KMS-11 (cell line): ENCODE measurements at regions not wholly inside any gene's neighbourhood (a gene's known extent, or its start where the extent isn't known, plus 50 kb on each side); places are given as distances from the start of the nearest gene placed in this dataset.

Experiments
- H2AFZ ChIP-seq: fragments of 200-600 bp; sonication (generic); 2 replicates; pipeline ENCODE4 v1.6.1; 2016; ENCODE audit warnings: antibody characterized with exemption, mixed run types, low read depth
- H3K27ac ChIP-seq: fragments of 200-600 bp; sonication (generic); 2 replicates; pipeline ENCODE4 v1.6.1; 2016; ENCODE audit warnings: mild to moderate bottlenecking, mixed run types
- H3K27me3 ChIP-seq: fragments of 200-600 bp; sonication (generic); 2 replicates; pipeline ENCODE4 v1.6.1; 2017; ENCODE audit warnings: mild to moderate bottlenecking, low read depth, mixed run types, moderate library complexity; ENCODE audit not compliant: insufficient read depth
- H3K36me3 ChIP-seq: fragments of 200-600 bp; sonication (generic); 2 replicates; pipeline ENCODE4 v1.6.1; 2017; ENCODE audit warnings: mild to moderate bottlenecking, mixed run types; ENCODE audit not compliant: insufficient read depth
- H3K4me1 ChIP-seq: fragments of 200-600 bp; sonication (generic); 2 replicates; pipeline ENCODE4 v1.6.1; 2016; ENCODE audit warnings: mild to moderate bottlenecking, low read depth, mixed run types; ENCODE audit not compliant: poor library complexity, severe bottlenecking
- H3K4me2 ChIP-seq: fragments of 200-600 bp; sonication (generic); 2 replicates; pipeline ENCODE4 v1.7.0; 2016; ENCODE audit warnings: mild to moderate bottlenecking, mixed run types
- H3K4me3 ChIP-seq: fragments of 200-600 bp; sonication (generic); IDR thresholded peaks from 2 replicates; pipeline ENCODE4 v1.6.1; 2017; ENCODE audit warnings: low read depth, low read length, mixed read lengths; ENCODE audit not compliant: insufficient read depth
- H3K79me2 ChIP-seq: fragments of 200-600 bp; sonication (generic); 2 replicates; pipeline ENCODE4 v1.6.1; 2016; ENCODE audit warnings: low read depth, mixed run types; ENCODE audit not compliant: insufficient read depth
- H3K9ac ChIP-seq: fragments of 200-600 bp; sonication (generic); 2 replicates; pipeline ENCODE4 v1.6.1; 2016; ENCODE audit warnings: mild to moderate bottlenecking, mixed run types
- H4K20me1 ChIP-seq: fragments of 200-600 bp; sonication (generic); 2 replicates; pipeline ENCODE4 v1.6.1; 2016; ENCODE audit warnings: mild to moderate bottlenecking, mixed run types; ENCODE audit not compliant: insufficient read depth
- TF ChIP-seq, protein P1 (sequence below): fragments of 200-600 bp; sonication (generic); conservative IDR thresholded peaks from 2 replicates; pipeline ENCODE4 v1.6.1; 2017; ENCODE audit warnings: low read depth, mild to moderate bottlenecking, antibody characterized with exemption, low read length, moderate library complexity, mixed read lengths

- Histone ChIP-seq H3K4me1 (no peaks in the 10 kb centered on the region), H3K9ac (no peak overlapping the region)
- TF ChIP-seq, protein P1, sequence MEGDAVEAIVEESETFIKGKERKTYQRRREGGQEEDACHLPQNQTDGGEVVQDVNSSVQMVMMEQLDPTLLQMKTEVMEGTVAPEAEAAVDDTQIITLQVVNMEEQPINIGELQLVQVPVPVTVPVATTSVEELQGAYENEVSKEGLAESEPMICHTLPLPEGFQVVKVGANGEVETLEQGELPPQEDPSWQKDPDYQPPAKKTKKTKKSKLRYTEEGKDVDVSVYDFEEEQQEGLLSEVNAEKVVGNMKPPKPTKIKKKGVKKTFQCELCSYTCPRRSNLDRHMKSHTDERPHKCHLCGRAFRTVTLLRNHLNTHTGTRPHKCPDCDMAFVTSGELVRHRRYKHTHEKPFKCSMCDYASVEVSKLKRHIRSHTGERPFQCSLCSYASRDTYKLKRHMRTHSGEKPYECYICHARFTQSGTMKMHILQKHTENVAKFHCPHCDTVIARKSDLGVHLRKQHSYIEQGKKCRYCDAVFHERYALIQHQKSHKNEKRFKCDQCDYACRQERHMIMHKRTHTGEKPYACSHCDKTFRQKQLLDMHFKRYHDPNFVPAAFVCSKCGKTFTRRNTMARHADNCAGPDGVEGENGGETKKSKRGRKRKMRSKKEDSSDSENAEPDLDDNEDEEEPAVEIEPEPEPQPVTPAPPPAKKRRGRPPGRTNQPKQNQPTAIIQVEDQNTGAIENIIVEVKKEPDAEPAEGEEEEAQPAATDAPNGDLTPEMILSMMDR, result no peak
Measured at GRCh38 chr11:80388536-80388935, 947.7 kb upstream of the TENM4 start.

GRCh38 chr11:80388130-80388529 lies 947.3 kb upstream of the TENM4 start:
- Histone ChIP-seq H3K36me3 (no peaks in the 10 kb centered on the region), H3K4me2 (no peak overlapping the region), H3K27ac (no peak overlapping the region), H4K20me1 (no peaks in the 10 kb centered on the region), H3K79me2 (no peaks in the 10 kb centered on the region), H3K4me3 (no peak overlapping the region), H3K27me3 (no peaks in the 10 kb centered on the region), H3K9ac (no peak overlapping the region), H3K4me1 (no peaks in the 10 kb centered on the region), H2AFZ (no peak overlapping the region)
- TF ChIP-seq, protein P1, result no peak

More at GRCh38 chr11:80388536-80388935, 947.7 kb upstream of the TENM4 start:
- no peaks in the 10 kb centered on the region for H3K27me3 ChIP-seq
- H3K4me3 ChIP-seq, result no peak overlapping the region
- H3K4me2 ChIP-seq, result no peak overlapping the region
- H2AFZ ChIP-seq, result no peak overlapping the region
- no peak overlapping the region for H3K27ac ChIP-seq
- H4K20me1 ChIP-seq, result no peaks in the 10 kb centered on the region
- H3K79me2 ChIP-seq, result no peaks in the 10 kb centered on the region
- no peaks in the 10 kb centered on the region for H3K36me3 ChIP-seq

DNA sequence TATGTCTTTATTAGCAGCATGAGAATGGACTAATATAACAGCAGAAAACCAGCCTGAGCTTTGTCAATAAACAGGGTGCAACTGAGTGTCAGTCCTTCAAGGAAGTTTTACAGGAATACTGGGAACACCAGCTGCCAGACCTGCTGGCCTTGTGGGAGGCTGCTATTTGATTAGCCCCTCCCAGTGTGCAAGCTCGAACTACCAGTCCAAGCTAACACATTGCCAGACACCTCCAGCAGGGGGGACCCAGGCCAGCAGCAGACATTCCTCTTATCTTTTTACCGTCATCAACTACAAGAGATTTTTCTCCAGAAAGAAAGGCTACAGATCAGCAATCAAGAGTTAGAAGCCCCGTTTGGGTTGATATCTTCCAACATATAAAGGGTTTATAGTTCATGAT lies 942.8 kb upstream of the TENM4 start:
- no peaks in the 10 kb centered on the region for H3K79me2 ChIP-seq
- no peaks in the 10 kb centered on the region for H3K27me3 ChIP-seq
- no peaks in the 10 kb centered on the region for H4K20me1 ChIP-seq
- H3K4me3 ChIP-seq, result no peak overlapping the region
- H3K4me1 ChIP-seq, result no peaks in the 10 kb centered on the region
- no peak overlapping the region for H2AFZ ChIP-seq
- no peaks in the 10 kb centered on the region for H3K36me3 ChIP-seq
- TF ChIP-seq, protein P1, result no peak
- H3K9ac ChIP-seq, result no peak overlapping the region
- no peak overlapping the region for H3K27ac ChIP-seq
- no peak overlapping the region for H3K4me2 ChIP-seq

DNA sequence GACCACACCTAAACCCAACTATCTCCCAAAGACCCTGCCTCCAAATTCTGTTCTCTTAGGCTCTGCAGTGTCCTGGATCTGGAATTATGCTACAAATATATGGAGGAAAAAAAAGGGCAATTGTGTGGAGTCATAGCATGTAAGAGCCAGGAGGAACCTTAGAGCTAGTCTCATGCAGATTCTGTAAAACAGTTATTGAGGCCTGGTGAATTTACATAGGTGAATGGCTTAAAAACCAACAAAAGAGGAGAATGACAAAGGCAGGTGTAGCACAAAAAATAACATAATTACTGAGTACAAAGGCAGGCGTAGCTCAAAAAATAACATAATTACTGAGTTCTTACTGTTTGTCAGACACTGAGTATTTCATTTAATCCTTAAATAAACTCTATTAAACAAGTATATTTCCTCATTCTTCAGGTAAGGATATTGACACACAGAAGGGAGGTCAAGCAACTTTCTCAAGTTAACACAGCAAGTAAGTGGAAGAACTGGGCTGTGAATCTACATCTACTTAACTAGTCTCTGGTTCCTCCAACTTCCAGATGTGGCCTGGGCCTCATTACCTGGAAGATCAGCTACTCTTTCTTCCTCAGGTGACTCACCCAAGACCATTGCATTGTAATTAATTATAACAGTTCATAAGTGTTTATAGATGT lies 938.9 kb upstream of the TENM4 start:
- Histone ChIP-seq H3K4me2 (no peak overlapping the region), H3K9ac (no peak overlapping the region), H4K20me1 (no peaks in the 10 kb centered on the region), H3K36me3 (no peaks in the 10 kb centered on the region), H2AFZ (no peak overlapping the region), H3K4me3 (no peak overlapping the region), H3K27ac (no peak overlapping the region), H3K4me1 (no peaks in the 10 kb centered on the region), H3K79me2 (no peaks in the 10 kb centered on the region), H3K27me3 (no peaks in the 10 kb centered on the region)
- TF ChIP-seq, protein P1, result no peak
